Transverse colon (tissue), 3 donors: ENCODE measurements at regions not wholly inside any gene's neighbourhood (a gene's known extent, or its start where the extent isn't known, plus 50 kb on each side); places are given as distances from the start of the nearest gene placed in this dataset.

ENCODE experiments used
- EP300 ChIP-seq: sonication (generic); formaldehyde crosslinking; IDR thresholded peaks from one replicate; pipeline ENCODE4 v1.6.1; 2017; ENCODE audit warnings: antibody characterized with exemption, low read depth
- POLR2A ChIP-seq: fragments of 450-650 bp; IDR thresholded peaks from one replicate; pipeline ENCODE4 v1.6.1; 2016; ENCODE audit warnings: antibody characterized with exemption, mild to moderate bottlenecking, moderate library complexity
- TF ChIP-seq, protein P1 (sequence below), 5 experiments: fragments of 200-600 bp in 3 of 5; fragments of 450-650 bp in 2 of 5; sonication (generic) in 3 of 5; IDR thresholded peaks; 1 replicate in 2 of 5; 2 replicates in 3 of 5; pipeline ENCODE4 v1.5.1; 2016 to 2017; ENCODE audit warnings: antibody characterized with exemption in 5 of 5, inconsistent platforms in 3 of 5, mild to moderate bottlenecking in 2 of 5, moderate library complexity in 1 of 5

- TF ChIP-seq, protein P1, sequence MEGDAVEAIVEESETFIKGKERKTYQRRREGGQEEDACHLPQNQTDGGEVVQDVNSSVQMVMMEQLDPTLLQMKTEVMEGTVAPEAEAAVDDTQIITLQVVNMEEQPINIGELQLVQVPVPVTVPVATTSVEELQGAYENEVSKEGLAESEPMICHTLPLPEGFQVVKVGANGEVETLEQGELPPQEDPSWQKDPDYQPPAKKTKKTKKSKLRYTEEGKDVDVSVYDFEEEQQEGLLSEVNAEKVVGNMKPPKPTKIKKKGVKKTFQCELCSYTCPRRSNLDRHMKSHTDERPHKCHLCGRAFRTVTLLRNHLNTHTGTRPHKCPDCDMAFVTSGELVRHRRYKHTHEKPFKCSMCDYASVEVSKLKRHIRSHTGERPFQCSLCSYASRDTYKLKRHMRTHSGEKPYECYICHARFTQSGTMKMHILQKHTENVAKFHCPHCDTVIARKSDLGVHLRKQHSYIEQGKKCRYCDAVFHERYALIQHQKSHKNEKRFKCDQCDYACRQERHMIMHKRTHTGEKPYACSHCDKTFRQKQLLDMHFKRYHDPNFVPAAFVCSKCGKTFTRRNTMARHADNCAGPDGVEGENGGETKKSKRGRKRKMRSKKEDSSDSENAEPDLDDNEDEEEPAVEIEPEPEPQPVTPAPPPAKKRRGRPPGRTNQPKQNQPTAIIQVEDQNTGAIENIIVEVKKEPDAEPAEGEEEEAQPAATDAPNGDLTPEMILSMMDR (IDR thresholded peaks at IDR 0.05) = no peak
- TF ChIP-seq POLR2A (no peak), EP300 (no peak)
Measured at GRCh38 chr7:84605301-84605700, 410.7 kb upstream of the SEMA3A start.
